Breast epithelium (tissue), 3 donors: ENCODE measurements at regions not wholly inside any gene's neighbourhood (a gene's known extent, or its start where the extent isn't known, plus 50 kb on each side); places are given as distances from the start of the nearest gene placed in this dataset.

Experiments
- CTCF ChIP-seq, 3 donors: fragments of 450-650 bp; IDR thresholded peaks; one replicate each; pipeline ENCODE4 v1.5.1; 2016 to 2017; ENCODE audit warnings: antibody characterized with exemption in 3 of 3, mild to moderate bottlenecking in 3 of 3, moderate library complexity in 3 of 3
- POLR2A ChIP-seq: fragments of 450-650 bp; IDR thresholded peaks from one replicate; pipeline ENCODE4 v1.6.1; 2016; ENCODE audit warnings: antibody characterized with exemption, mild to moderate bottlenecking, moderate library complexity
- POLR2AphosphoS5 ChIP-seq, 3 donors: sonication (generic); formaldehyde crosslinking; IDR thresholded peaks; one replicate each; pipeline ENCODE4 v1.6.1; 2017; ENCODE audit warnings: antibody characterized with exemption in 3 of 3

- no peak for TF ChIP-seq CTCF (IDR thresholded peaks at IDR 0.05)
- TF ChIP-seq POLR2A, result no peak
- TF ChIP-seq POLR2AphosphoS5 (IDR thresholded peaks at IDR 0.05), result no peak
Observed at GRCh38 chr6:130677766-130678165, 149.4 kb upstream of the SMLR1 start.
